ENCODE measurements at regions not wholly inside any gene's neighbourhood (a gene's known extent, or its start where the extent isn't known, plus 50 kb on each side); places are given as distances from the start of the nearest gene placed in this dataset.
A peak's percentile ranks its signal among the peaks of the same experiment; 100 is the strongest.

DNA sequence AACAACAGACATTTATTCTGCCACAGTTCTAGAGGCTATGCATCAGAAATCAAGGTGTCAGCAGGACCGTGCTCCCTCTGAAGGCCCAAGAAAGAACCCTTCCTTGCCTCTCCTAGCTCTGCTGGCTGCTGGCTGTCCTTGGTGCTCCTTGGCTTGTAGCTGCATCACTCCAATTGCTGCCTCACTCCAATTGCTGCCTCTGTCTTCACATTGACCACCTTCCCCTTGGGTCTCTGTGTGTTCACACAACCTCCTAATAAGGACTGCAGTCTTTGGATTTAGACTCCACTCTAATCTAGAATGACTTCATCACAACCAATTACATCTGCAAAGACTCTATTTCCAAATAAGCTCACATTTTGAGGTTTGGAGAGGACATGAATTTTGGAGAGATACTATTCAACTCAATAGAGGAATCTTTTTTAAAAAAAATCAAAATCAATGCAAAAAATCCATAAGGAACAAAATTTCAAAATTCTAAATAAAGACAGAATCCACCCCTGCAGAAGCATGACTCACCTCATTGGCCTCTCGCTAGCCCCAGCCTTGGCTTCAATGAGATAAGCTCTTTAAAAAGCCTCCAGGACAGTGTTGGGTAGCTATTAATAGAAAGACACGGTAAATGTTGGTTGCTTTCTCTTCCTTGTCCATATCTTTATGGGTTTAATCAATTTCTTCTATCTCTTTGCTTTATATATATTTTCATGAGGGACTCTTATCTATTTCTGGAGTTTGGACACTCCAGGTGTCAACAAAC lies 267.6 kb upstream of the MGAT5 start:
- Histone ChIP-seq H3K4ac (ENCODE audit: low read depth, low read length) (peak overlapping the region; percentile 95), H3K27me3 (ENCODE audit: control insufficient read depth, insufficient read depth, low read length) (no peaks in the 10 kb centered on the region), H3K4me1 (ENCODE audit: control insufficient read depth, insufficient read depth, low read length) (peaks cover 13% of the 10 kb centered on the region), H2BK5ac (ENCODE audit: low read depth, low read length, poor library complexity, severe bottlenecking) (peak overlapping the region; percentile 58), H4K8ac (ENCODE audit: low read depth in 2 of 2, low read length in 2 of 2) (peak overlapping the region; percentile 31 to 85; a peak in 3 of 4 replicates), H2AFZ (replicated peaks; ENCODE audit: low read length, poor library complexity) (peak overlapping the region; percentile 71), H3K9me3 (ENCODE audit: control insufficient read depth, insufficient read depth, low read length) (no peaks in the 10 kb centered on the region), H3K27ac (ENCODE audit: insufficient read depth, low read length) (peak overlapping the region; percentile 75; the same call in 1 of the 2 replicates), H3K79me1 (ENCODE audit: low read depth in 1 of 2, low read length in 2 of 2) (no peaks in the 10 kb centered on the region), H3K56ac (ENCODE audit: extremely low read depth, insufficient read depth, low read length) (peak overlapping the region; percentile 33), H4K91ac (ENCODE audit: insufficient read depth, low read depth, low read length) (peak overlapping the region; percentile 81), H2AK9ac (replicated peaks; ENCODE audit: low read depth, low read length, poor library complexity) (peak overlapping the region; percentile 53), H3K23ac (ENCODE audit: low read depth, low read length) (peak overlapping the region; percentile 72; the same call in 1 of the 2 replicates), H3K14ac (replicated peaks; ENCODE audit: low read depth, low read length) (peak overlapping the region; percentile 91), H2BK15ac (ENCODE audit: low read depth, low read length) (peak overlapping the region; percentile 91; the same call in 2 of the 3 replicates), H3K18ac (ENCODE audit: low read depth, low read length) (peak overlapping the region; percentile 86), H2AK5ac (ENCODE audit: low read depth, low read length) (peak overlapping the region; percentile 93; the same call in 1 of the 2 replicates), H2BK20ac (ENCODE audit: low read depth, low read length) (peak overlapping the region; percentile 96), H2BK120ac (ENCODE audit: low read depth, low read length) (peak overlapping the region; percentile 93), H3K36me3 (ENCODE audit: control insufficient read depth, insufficient read depth, low read length) (no peaks in the 10 kb centered on the region), H4K5ac (ENCODE audit: low read depth, low read length) (peak overlapping the region; percentile 76), H3K9ac (ENCODE audit: low read depth, low read length) (no peak overlapping the region), H3K4me3 (ENCODE audit: insufficient read depth, low read depth, low read length) (no peak overlapping the region), H3K9me1 (ENCODE audit: insufficient read depth, low read length) (peaks cover 6% of the 10 kb centered on the region), H4K20me1 (ENCODE audit: insufficient read depth, low read length) (no peaks in the 10 kb centered on the region), H3K4me2 (ENCODE audit: low read depth, low read length) (peak overlapping the region; percentile 76; the same call in 1 of the 2 replicates)
- no CpG with 5 or more reads among the region's 3 CpGs for whole genome bisulfite sequencing, 2 experiments (ENCODE audit: extremely low coverage in 2 of 2, insufficient read length in 1 of 2)
- POLR2A ChIA-PET (ENCODE audit: unreplicated experiment), result no interaction called here
- in situ Hi-C loops (cut with MboI; ENCODE audit: low sequenced_read_pairs) (no loop called here), dilution Hi-C loops (cut with HindIII; ENCODE audit: low sequenced_read_pairs, unreplicated experiment) (no loop called here), intact Hi-C loops (cut with micrococcal nuclease) (no loop called here)
- no TSS peak for BruUV-seq (replicated peaks)
- TF ChIP-seq RAD21 (IDR thresholded peaks at IDR 0.05; ENCODE audit: low read length) (no peak), FOS (IDR thresholded peaks at IDR 0.05; ENCODE audit: low read depth, low read length) (peak; percentile 67; the same call in 1 of the 2 replicates), NFE2L2 (IDR thresholded peaks at IDR 0.05; ENCODE audit: low read depth, low read length) (no peak), POLR2A (IDR thresholded peaks at IDR 0.05; ENCODE audit: low read depth, low read length) (no peak)
- peak; percentile 82 for DNase-seq
- peak; percentile 94 for ATAC-seq (ENCODE audit: low read depth)
- CTCF ChIA-PET, result interaction anchor here (1.8 kb wide), 1 partner anchor 16 kb away, joined by 4 read pairs; no protein-coding TSS in a partner anchor
